GM12873 (cell line): ENCODE measurements at regions not wholly inside any gene's neighbourhood (a gene's known extent, or its start where the extent isn't known, plus 50 kb on each side); places are given as distances from the start of the nearest gene placed in this dataset.

Experiments
- TF ChIP-seq, protein P1 (sequence below): IDR thresholded peaks from 2 replicates; pipeline ENCODE4 v1.5.1; 2012; ENCODE audit warnings: low read depth, mild to moderate bottlenecking, moderate library complexity, low read length, control low read depth; ENCODE audit not compliant: insufficient read depth; ENCODE audit errors: missing control alignments

DNA sequence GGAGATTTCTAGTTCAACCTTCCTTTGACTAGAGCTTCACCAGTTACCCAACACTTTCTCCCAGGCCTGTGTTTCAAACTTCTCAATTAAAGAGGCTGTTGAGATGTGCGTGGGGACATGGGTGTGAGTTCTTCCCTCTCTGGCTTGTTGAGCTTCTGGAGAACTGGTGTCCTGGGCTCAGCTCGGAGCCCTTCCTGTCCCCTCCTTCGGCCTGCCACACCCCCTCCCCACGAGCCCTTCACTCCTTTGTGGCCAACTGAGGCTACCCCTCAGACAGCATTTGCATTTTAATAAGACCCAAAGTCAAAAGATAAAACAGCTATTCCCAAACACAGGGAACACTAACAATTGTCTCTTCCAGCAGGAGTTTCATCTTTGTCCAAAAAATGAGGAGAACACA is 123.3 kb upstream of the MLN start:
- TF ChIP-seq, protein P1, sequence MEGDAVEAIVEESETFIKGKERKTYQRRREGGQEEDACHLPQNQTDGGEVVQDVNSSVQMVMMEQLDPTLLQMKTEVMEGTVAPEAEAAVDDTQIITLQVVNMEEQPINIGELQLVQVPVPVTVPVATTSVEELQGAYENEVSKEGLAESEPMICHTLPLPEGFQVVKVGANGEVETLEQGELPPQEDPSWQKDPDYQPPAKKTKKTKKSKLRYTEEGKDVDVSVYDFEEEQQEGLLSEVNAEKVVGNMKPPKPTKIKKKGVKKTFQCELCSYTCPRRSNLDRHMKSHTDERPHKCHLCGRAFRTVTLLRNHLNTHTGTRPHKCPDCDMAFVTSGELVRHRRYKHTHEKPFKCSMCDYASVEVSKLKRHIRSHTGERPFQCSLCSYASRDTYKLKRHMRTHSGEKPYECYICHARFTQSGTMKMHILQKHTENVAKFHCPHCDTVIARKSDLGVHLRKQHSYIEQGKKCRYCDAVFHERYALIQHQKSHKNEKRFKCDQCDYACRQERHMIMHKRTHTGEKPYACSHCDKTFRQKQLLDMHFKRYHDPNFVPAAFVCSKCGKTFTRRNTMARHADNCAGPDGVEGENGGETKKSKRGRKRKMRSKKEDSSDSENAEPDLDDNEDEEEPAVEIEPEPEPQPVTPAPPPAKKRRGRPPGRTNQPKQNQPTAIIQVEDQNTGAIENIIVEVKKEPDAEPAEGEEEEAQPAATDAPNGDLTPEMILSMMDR: no peak

DNA sequence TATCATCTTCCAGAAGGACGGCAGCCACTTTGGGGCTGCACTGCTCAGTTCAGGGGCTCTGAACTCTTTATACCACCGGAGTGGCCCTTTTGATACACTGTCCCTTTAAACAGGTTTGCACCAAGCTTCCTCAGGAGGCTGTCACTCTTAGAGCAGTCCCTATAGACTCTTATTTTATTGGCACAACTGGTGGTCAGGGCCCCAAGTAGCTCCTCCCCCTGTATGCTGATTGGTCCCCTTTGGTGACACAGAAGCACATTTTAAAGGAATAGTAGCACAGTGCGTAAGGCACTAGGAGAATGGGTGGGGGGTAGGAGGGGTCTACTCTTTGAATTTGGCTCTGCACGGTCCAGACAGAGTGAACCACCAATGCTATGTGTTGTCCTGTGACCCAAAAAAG is 122.6 kb upstream of the MLN start:
- TF ChIP-seq, protein P1: no peak

DNA sequence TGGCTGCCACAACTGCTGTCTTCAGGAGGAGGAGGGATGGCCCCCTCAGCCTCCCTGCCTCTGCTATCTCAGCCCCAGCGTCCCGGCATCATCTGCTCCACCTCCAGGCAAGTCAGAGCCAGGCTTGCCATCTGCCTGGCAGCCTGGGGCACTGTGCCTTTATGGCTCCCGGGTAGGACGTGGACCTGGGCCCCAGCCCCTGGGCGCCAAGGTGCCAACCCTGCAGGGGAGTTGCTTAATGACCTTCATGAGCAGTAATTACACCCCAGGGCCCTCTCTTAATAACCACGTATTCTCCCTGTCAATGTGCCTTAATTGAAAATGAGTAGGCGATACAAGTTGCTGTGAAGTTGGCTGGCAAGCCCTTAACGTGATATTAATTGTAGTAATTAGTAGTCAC is 122.1 kb upstream of the MLN start:
- TF ChIP-seq, protein P1: no peak

DNA sequence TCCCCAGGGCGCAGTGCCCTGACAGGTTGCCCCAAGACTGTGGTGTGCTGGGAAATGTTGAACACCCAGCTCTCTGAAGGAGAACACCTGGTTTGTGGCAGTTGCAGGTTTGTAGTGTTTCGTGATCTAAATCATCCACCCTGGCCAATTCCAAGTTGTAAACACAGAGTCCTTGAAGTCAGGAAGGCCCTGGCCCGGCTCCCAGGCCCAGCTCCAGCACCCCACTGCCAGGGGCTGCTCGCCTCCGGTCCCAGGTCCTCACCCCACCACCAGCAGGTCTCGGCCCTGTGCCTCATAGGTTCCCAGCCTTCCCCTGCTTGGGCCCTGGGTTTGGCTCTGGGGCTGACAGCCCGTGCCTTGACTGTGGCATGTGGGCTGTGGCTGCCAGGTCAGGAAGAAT is 121.4 kb upstream of the MLN start:
- TF ChIP-seq, protein P1: no peak

DNA sequence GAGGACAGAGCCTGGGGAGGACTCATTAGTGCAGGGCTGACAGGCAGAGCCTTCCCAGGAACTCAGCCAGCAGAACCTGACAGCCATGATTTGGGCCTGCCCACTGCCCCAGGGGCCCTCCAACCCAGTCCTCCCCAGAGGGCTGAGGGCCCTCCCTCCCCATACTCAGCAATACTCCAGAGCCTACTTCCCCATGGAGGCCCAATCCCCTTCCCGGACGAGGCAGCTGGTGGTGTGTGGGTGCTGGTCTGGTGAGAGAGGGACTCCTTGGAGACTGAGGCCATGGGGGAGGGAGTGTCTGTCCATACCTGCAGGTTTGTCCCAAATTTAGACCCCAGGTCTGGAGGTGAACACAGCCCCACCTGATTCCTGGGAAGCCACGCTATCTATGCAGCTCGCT is 120.9 kb upstream of the MLN start:
- TF ChIP-seq, protein P1: no peak

DNA sequence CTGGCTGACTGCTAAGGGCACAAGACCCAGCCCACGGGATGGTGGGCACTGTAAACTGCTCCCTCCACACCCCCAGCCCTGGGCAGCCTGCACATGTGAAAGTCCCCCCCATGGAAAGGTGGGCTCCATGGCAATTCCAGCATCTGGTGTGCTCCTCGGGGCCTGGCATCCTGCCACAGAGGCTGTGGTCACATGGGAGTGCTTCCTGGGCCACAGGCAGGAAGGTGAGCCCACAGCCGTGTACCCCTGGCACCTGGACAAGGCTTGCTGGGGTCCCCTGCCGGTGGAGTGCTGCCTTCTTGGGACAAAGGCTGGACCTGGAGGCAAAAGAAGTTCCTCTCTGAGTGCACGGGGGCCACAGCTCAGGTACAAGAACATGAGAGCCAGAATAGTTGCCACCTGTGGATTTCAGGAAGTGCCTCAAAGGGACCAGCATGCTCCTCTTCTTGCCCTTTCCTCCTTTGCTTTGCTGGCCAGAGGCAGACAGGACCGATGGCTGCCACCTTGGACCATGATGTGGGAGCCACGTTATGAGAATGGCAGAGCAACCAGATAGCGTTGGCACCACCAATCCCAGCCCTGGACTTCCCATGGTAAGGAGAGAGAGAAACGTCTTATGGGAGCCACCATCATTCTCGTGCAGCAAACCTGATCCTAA is 120.2 kb upstream of the MLN start:
- TF ChIP-seq, protein P1: no peak

DNA sequence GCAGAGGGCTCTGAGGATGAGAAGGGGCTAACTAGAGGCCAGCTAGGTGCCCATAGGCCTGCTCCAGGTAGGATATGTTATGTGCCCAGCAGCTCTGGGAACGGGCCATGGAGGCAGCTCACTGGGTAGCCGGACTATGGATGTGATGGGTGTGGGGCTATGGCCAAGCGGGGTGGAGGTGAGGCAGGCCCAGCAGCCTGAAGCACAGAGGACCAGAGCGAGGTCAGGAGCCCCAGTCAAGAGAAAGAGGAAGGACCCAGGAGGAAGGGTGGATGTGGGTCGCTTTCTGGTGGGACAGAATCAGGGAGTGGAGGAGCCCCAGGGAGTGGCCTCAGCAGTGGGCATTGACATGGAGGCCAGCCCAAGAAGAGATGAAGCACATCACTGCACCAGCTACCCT is 117.9 kb upstream of the MLN start:
- TF ChIP-seq, protein P1: no peak

DNA sequence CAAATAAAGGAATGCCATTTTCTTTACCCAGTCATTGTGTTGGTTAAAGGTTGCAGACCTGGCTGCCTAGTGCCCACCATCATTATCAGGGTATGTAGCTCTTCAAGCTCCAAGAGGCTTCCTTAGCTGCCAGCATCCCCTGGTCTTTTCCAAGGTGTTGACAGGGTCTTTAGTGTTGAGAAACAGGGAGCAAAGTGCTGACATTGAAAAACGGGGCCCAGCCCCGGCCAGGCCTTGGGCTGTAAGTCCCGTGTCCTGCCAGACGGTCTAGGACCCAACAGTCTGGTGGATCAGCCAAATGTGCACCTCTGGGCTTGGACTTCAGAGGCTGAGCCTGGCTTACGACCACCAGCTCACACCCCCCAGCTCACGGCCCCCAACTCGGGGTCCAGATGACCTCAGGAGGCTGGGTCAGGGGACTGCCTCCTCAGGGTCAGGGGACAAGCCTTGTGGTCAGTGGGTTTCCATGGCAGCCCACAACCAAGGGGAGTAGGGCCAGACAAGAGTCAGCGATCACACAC is 114.4 kb upstream of the MLN start:
- TF ChIP-seq, protein P1: no peak
